GM18519 (cell line): ENCODE measurements at regions not wholly inside any gene's neighbourhood (a gene's known extent, or its start where the extent isn't known, plus 50 kb on each side); places are given as distances from the start of the nearest gene placed in this dataset.
A peak's percentile ranks its signal among the peaks of the same experiment; 100 is the strongest.
"Not testable (repeated sequence)": the region's sequence is repeated elsewhere in the genome, so short reads cannot be mapped to it uniquely, and the experiment has no call there.

Source experiments
- ATAC-seq: cut with Tn5 transposase; IDR thresholded peaks from one replicate; pipeline ENCODE4 v1.9.1; 2021; ENCODE audit warnings: mild to moderate bottlenecking, moderate library complexity; ENCODE audit not compliant: unreplicated experiment, low FRiP score

- not testable (repeated sequence) for ATAC-seq
These were observed 141.6 kb upstream of the MAN1A1 start for GRCh38 chr6:119491112-119491511.

DNA sequence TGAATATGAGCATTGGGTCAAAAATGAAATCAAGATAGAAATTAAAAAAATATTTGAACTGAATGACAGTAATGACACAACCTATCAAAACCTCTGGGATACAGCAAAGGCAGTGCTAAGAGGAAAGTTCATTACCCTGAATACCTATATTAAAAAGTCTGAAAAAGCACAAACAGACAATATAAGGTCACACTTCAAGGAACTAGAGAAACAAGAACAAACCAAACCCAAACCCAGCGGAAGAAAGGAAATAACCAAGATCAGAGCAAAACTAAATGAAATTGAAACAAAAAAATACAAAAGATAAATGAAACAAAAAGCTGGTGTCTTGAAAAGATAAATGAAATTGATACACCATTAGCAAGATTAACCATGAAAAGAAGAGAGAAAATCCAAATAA lies 140.5 kb upstream of the MAN1A1 start:
- not testable (repeated sequence) for ATAC-seq

DNA sequence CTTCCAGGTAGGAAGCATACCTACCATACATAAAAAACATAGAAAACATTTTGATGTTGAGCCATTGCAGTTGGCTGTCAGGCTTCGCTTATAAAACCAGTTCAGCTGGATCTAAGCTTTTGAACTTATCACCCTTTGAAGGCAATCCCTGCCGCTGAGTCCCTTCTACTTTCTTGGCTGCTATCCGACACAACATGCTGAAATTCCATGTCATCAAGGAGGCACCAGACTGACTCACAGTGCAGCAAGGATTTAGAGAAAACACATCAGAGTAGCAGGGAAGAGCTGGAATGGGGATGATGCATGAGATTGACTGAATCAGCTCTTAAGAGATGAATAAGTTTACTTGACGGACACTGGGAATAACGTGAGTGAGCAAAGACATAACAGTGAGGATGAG lies 135.0 kb upstream of the MAN1A1 start:
- ATAC-seq: no peak

DNA sequence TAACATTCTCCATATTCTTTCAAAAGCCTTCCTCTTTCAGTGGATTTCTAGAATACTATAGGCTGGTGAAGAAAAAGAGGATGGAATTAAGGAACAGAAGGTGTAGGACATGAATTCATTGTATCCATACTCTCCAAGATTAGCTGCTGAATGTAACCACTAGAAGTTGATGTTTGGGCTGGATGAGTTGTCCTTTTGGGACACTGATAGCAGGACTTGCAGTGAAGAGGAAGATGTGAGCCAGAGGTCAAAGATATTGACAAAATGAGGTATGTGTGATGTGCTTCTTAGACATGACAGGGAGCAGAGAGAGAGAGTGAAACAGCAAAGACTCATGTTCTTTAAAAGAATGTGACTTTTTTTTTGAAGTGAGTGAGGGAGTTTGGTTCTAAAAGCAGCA lies 134.3 kb upstream of the MAN1A1 start:
- no peak for ATAC-seq

DNA sequence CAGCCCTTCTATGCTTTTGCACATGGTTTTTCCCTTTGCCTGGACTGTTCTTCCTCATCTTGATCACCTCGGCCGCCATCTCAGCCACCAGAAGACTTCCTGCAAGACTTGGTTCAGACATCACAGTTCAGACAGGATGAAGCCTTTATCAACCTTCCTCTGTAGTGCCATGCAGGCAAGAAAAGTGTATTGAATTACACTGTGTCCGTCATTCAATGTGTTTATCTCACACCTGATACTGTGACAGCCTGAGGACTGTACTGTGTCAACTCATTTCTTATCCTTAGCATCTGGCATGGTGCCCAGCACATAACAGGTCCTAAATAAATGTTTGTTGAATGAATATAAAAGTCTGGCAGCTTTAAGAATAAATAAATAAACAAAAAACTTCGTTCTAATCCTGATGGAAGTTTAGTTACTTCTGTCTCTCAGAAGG lies 133.3 kb upstream of the MAN1A1 start:
- ATAC-seq: no peak

DNA sequence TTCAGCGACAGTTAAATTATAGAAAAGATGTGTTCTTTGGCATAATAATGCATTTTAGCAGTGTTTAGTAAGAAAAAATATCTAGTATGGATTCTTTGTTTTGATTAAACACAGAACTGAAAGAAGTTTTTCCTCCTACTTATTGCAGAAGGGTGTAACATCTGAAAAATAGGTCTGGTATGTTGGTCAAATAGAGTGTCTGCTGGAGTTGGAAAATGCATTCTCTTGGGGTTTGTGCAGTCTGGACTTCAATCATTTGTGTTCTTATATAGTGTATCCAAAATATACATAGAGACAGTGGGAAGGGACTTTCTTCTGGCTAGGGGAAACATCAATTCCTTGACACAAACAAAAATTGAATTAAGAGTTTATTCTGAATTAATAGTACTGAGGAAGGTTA lies 132.4 kb upstream of the MAN1A1 start:
- ATAC-seq: no peak

DNA sequence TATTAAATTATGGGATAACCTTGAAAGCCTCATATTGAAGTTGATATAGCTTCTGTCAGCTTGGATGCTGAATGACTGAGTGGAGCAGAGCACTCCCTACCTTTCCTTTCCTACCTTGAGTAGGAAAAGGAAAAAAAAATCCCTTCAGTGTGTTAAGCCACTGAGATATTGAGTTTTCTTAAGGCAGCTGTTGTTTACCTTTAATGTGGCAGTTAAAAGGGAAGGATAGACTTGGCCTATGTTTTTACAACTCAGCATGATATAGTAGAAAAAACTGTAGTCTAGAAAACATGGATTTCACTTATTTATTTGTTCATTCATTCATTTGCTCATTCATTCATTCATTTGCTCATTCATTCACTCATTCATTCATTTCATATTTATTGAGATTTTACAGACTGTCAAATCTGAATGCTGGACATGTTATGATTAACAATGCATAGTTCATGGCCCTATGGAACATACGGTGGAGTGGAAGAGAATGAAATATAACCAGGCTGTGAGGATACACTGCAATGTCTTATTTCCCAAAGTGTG lies 131.5 kb upstream of the MAN1A1 start:
- ATAC-seq: no peak

GRCh38 chr6:119479860-119480655 lies 130.5 kb upstream of the MAN1A1 start:
- ATAC-seq: no peak

DNA sequence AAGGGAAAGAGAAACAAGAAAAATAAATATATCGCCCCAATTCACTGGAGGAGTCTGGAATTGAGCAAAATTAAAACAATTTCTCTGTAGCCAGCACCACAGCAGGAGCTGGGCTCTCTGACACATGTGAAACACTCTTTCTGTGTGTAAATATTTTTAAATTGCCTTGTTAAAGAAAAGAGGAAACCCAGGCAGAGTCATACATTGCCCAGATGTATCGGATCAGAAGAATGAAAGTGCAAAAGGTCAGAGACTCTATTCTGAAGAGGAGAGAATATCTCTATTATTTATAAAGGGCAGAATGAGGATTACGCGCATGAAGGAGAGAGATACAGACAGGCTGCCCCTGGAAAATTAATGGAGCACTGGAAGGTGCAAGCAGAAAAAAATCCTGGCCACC lies 127.0 kb upstream of the MAN1A1 start:
- ATAC-seq: peak; percentile 93

DNA sequence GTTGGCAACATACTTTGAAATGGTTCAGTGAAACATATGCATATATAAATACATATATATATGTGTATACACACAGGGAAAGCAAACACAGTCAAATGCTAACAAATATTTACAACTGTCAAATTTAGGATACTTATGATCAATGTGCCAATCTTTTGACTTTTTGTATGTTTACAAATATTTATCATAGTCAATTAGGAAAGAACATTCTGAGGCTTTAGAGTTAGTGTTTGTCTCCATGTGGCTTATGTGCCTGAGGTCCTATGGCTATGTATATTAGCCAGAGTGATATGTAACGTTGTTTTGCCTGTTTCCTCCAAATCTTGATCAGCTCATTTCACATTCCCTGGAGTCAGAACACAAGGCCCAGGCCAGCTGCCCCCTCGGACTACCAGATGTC lies 126.5 kb upstream of the MAN1A1 start:
- ATAC-seq: no peak

DNA sequence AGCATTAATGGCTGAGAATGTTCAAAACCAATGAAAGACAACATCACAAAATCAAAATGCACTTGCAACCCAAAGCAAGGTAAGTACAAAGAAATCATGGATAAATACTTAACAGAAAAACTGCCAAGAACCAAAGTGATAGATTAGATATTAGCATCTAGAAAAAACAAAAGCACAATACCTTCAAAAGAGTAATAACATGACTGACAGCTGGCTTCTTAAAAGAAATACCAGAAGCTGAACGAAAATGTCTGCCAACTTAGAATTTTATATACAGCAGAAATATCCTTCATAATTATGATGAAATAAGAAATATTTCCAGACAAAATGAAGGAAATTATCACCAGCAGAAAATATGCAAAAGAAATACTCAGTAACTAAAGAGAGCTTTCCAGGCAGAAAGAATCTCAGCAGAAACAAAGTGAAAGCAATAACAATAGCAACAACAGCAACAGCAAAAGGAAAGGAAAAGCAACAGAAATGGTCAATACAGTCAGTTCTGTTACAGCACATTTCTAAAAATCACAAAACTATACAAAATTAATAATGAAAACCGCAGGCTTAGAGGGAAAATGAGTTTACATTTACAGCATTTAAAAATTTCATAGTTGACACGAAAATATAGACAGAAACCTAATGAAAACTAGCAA lies 121.5 kb upstream of the MAN1A1 start:
- no peak for ATAC-seq

DNA sequence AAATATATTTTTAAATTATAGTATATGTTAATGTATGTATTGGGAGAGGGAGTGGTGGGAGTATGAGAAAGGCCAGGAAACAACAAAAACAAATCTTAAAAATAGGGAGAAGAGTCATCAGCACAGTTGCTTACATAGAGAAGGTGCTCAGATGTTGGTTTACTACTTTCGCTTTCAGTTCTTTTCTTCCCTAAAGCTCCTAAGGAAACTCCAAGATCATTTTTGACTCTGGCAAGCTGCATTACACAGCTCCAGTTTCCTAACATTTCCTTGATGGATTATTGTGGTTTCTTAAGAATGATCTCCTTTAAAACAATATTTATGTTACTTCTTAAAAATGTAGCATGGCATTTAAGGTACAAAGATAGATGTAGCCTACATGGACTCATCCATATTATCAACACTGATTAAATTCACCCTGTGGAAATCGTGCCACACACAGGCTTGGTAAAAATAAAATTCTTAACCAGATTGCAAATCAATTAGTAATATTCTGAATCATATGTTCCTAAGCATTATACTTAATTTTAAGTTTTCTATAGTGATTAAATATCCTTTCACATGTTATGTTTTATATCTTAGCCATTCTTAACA lies 118.0 kb upstream of the MAN1A1 start:
- no peak for ATAC-seq

- no peak for ATAC-seq
These were observed 116.7 kb upstream of the MAN1A1 start for GRCh38 chr6:119466226-119466625.

DNA sequence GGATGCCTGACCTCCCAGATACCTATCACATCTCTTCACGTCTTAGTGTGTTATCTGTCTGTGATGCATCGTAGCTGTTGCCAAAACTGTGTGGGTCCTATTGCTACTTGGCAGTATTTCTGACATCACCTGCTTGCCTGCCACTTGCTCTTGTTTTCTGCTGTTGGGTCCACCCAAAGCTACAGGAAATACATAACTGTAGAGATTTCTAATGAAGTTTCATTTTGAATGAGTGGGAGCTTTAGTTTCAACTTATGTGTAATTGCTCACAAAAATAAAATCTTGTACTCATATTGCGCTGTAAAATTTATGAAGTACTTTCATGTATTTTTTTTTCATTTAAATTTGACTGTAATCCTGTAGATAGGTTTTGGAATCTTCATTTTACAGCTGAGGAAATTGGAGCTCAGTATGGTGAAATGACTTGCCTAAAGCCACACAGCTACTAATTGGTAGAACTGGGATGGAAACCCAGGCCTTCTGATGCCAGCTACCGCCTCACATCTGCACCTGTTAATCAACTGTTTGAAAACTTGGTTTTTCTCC lies 113.6 kb upstream of the MAN1A1 start:
- peak; percentile 77 for ATAC-seq

DNA sequence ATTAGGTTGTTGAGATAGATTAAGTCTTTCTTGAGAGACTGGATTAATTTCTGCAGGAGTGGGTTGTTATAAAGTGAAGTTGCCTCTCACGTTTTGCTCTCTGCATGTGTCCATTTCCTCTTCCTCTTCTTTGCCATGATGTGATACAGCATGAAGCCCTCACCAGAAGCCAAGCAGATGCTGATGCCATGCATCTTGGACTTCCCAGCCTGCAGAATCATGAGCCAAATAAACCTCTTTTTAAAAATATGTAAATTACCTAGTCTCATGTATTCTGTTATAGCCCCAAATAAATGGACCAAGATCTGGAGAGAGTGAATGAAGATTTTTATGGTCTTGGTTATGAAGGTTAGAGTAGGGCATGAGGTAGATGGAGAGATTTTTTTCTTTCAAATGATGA lies 111.6 kb upstream of the MAN1A1 start:
- no peak for ATAC-seq

- peak; percentile 73 for ATAC-seq
These were observed 109.8 kb upstream of the MAN1A1 start for GRCh38 chr6:119459207-119459974.

- no peak for ATAC-seq
These were observed 105.2 kb upstream of the MAN1A1 start for GRCh38 chr6:119454714-119455113.

- no peak for ATAC-seq
These were observed 104.0 kb upstream of the MAN1A1 start for GRCh38 chr6:119453242-119454200.
